Spleen (tissue), 7 donors: ENCODE measurements at regions not wholly inside any gene's neighbourhood (a gene's known extent, or its start where the extent isn't known, plus 50 kb on each side); places are given as distances from the start of the nearest gene placed in this dataset.

Experiments used
- CTCF ChIP-seq, 11 experiments: fragments of 200-600 bp in 7 of 11; fragments of 450-650 bp in 4 of 11; sonication (generic) in 4 of 11; IDR thresholded peaks in 8 of 11; conservative IDR thresholded peaks in 3 of 11; 1 replicate in 7 of 11; 2 replicates in 4 of 11; pipeline versions ENCODE4 v1.4.0 to v1.8.0; 2016 to 2021; ENCODE audit warnings: antibody characterized with exemption in 11 of 11, inconsistent platforms in 4 of 11, mild to moderate bottlenecking in 1 of 11
- POLR2A ChIP-seq, 3 donors: fragments of 450-650 bp; IDR thresholded peaks; one replicate each; pipeline ENCODE4 v1.5.1; 2017; ENCODE audit warnings: antibody characterized with exemption in 3 of 3, mild to moderate bottlenecking in 1 of 3
- donor health status: DM: no; HTN: no; CAD: no; lungs with moderate emphysema.
- donor health status: DM: no; HTN: no; CAD: no.
- donor health status: DM: no; HTN: no; CAD: no.

GRCh38 chr9:108546215-108546614 is 309.6 kb downstream of the ACTL7B start:
- TF ChIP-seq CTCF (IDR thresholded peaks at IDR 0.05 in 8 of 11, conservative IDR thresholded peaks at IDR 0.05 in 3 of 11) (no peak), POLR2A (IDR thresholded peaks at IDR 0.05) (no peak)
